GM19023 (cell line): ENCODE measurements at regions not wholly inside any gene's neighbourhood (a gene's known extent, or its start where the extent isn't known, plus 50 kb on each side); places are given as distances from the start of the nearest gene placed in this dataset.

ENCODE experiments used
- ATAC-seq: cut with Tn5 transposase; IDR thresholded peaks from one replicate; pipeline ENCODE4 v1.9.1; 2021; ENCODE audit warnings: mild to moderate bottlenecking, moderate library complexity; ENCODE audit not compliant: unreplicated experiment

DNA sequence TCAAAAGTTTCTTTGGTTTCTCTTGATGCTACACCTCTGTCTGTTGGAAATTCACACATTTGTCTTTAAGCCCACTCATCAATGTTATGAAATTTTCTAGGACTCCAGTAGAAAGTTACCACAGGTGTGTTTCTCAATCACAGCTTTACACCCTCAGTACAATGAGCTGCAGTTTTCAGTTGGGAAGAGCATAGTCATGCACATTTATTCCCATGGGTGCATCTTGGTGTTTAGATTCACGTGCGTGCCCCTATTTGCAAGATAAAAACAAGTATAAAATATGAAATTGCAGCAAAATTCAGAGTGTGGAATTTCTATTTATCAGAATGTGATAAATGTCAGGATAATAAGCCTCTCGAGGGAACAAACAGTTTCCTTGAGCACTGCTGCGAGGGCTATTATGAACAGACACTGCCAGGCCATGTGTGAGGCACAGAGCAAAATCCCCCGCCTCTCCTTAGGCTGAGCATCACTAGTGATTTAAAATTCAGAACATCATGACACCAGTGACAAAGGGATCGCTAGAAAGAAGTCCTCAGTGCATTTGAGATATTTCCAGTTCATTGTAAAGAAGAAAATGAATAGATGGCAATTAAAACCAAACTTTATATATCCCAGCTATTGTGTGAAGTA lies 512.2 kb upstream of the TCF4 start:
- ATAC-seq = no peak

DNA sequence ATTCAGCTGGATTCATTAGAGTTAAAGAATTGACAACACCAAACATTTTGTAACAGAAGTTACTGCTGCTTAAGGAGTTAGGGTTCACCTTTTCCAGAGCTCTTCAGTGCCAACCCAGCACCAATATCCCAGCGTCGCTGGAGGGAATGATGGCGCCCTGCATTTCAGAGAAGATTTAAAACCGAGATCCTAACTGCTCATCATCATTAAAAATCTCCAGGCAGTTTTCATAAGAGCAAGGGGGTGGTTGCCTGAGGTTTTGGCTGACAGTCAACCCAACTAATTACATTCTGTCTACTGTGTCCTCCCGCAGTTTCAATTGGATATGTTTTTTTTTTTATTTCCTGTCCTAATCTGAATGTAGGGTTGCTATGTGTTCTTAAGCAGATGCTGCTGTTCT lies 509.6 kb upstream of the TCF4 start:
- ATAC-seq = no peak

DNA sequence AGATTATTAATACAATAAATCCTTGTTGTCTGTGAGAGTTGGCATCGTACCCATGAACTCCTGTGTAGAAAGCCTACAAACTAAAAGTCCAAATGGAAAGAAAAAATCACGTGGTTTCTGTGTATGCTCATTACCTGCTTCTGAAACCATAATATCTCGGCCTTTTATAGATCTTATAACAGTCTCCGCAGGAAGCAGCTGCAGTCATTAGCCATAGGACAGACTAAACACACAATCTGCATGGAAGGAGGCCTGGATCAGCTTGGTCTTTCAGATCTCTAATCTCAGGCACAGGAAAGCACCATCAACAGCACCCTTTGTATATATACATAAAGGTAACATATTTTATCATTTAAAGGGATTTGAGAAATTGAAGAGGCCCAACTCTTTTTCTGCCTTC lies 508.9 kb upstream of the TCF4 start:
- ATAC-seq = no peak

DNA sequence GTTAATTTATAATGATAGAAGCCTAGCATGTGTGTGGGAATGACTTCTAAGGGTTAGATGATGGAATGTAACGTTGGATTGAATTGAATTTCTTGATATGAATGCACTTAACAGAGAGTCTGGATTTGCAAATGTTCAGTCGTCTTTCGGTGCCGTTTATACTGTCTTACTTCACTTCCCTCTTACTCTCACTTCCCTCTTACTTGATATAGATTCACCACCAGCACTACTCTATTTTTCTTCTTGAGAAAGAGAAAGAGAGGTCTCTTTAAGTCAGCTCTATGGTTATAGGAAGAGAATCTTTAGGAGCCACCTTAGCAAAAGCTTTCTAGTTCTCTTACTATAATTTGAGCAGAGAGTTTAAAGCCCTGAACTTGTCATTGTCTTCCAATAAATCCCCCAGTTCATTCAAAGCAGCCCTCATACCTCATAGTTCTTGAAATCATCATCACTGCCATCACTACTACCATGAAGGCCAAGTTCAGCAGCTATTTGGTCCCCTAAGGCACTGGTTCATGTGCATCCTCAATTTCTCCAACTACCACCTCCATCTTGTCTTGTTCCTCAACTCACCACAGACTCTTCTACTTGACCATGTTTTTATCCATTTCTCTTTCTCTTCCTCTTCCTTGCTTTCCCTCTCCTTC lies 501.7 kb upstream of the TCF4 start:
- ATAC-seq = no peak

DNA sequence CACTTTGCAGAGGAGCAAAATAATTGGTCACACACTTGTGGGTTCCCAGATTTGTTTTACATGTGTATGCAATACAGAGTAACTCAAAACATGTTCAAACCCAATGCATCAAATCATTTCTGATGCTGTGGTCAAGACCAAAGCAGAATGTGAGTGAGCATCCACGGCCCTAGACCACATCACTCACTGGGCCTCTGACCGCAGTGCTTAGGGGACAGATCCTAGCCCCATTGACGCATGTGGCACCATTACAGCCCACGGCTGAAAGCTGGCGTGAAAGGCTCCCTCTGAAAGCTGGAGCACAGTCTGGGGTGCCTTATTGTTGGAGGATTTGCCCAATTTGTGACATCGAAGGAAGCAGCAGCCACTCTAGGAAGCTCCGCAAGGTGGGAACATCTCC lies 498.8 kb upstream of the TCF4 start:
- no peak for ATAC-seq

DNA sequence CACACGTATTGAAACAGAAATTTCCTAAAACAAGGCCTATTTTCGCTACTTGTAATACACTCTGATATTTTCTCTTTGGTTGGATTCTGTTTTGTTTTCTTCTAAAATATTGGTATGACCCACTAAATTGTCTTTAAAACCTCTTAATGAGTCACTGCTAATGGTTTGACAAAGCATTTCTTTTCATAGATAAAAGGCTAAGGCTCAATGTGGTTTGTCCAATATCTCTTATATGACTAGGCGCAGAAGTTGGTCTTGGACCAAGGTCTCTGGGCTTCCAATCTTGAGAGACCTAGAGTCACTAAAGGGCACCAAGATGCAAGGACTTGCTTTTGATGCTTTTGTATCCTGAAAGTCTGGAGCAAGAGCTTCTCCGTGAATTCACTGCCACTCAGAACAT lies 498.2 kb upstream of the TCF4 start:
- ATAC-seq = no peak

DNA sequence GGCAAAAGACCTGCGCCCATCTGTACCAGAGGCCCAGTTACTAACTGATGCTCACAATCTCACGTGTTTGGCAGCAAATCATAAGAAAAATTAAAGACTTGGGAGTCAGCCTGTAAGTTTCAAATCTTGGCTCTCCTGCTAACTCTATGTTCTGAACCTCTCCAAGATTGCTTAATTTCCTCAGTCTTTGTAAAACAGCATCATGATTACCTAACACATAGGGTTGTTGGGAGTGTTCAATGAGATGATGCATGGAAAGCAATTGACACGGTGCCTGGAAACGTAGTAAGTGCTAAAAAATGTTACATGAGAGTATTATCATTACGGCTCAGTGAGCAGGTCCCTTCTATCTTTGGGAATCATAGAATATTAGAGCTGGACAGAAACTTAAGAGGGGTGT lies 497.6 kb upstream of the TCF4 start:
- no peak for ATAC-seq

DNA sequence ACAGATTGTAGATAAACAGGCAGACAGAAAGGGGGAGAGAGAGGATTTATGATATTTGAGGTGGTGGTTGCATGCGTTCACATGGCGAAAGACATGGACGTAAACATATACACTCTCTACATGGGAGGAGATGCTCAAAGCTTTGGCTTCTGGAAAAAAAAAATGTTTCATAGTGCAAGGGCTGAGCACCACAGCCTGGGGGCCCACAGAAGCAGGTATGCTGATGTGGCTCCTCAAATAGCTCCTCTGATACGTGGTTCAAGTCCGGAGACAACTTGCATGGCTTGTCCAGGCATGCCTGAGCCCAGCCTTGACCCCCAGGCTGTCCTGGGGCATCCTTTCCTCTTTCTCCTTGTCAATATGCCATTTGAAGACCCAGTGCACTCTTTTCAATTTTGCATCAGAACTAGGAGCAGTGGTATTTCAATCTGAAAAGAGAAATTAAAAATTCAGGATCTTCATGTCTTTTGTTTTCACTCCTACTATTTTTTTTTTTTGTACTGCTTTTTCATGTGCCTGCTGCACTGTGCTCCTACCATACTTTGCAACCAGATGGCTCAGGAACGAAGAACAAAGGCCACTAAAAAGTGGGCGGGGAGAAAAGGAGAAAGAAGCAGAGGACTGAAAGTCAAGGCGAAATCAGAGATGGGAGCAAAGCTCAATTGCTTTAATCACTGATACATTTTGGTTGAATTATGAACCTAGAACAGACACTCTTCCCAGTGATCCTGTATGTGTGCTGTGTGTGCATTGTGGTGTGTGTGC lies 495.7 kb upstream of the TCF4 start:
- no peak for ATAC-seq

DNA sequence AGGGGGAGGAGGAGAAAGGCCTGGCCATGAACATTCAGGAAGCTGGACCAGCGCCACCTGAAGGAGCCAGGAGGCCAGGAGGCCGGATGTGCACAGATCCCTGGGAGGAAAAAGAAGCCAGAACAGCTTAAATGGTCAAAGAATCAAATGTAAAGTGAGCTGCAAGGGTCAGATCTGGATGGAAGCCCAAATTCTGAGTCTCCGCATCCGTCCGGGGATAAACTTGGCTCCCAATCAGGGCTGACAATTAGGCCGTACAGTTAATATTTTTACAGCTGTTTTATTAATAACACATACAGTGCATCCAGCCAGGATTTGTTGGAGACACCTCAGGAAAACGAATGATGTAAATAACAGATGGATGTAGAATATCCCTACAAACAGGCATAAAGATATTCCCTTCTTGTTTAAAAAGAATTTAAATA lies 495.1 kb upstream of the TCF4 start:
- no peak for ATAC-seq

DNA sequence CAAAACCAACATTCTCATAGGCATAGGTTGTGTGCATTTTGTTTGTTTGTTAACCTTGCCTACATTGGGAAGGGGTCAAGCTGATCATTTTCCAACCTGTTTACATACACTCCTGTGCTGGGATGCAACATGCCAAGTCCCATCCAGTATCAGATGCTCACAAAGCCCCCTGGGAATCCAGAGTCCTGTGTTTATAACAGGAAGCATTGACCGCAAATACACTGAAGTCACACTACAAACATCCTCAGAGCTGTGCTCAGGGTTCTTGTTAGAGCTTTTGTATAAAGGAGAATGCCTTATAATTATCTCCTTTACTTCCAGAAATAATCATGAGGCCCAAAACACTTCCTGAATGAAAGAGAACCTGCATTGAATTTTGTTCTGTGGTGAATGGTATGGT lies 488.7 kb upstream of the TCF4 start:
- ATAC-seq = no peak

DNA sequence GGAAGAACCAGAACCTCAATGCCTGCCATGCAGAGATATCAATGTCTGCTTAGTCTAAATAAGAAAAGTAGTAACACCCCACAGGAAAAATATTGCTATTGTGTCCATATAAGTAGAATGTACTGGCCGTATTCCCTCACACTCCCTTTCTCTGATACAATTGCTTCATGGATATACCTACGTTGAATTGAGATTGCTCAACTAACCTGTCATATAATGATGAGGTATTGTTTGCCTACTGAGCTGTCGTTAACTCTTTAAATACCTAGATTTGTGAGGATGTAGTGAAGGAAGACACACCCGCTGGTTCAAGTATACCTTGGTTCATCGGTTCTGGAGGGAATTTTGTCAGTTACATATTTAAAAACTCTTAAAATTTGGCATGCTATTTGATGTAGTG lies 480.7 kb upstream of the TCF4 start:
- ATAC-seq = no peak

DNA sequence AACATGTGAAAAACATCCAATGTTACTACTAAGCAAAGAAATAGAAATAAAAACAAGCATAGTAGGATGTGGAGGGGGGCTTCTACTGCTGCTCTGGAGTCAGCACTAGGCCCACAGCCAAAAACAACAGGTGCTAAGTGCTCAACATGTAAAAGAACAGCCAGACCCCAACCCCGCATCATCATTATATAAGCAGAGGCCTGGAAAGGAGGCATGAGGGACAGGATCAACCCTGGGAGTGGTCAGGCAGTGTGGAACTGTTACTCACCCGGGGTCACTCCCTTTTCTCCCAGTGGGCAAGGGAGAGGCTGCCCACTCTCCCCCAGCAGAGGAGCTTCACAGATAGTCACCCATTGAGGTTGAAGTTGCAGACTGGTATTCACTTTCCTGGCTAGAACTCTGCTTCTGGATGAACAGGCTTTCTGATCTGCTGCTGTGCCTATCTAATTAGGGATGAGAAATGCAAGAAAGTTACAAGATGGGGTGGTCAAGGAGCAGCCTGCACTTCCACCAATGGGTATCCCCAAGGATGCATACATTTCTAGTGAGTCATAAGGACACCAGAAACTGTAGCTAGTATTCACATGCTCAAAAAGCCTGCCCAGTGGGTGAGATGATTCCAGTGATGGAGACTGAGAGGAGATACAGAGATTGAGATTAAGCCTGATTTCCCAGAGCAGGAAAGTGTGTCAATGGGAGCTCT lies 480.1 kb upstream of the TCF4 start:
- no peak for ATAC-seq

DNA sequence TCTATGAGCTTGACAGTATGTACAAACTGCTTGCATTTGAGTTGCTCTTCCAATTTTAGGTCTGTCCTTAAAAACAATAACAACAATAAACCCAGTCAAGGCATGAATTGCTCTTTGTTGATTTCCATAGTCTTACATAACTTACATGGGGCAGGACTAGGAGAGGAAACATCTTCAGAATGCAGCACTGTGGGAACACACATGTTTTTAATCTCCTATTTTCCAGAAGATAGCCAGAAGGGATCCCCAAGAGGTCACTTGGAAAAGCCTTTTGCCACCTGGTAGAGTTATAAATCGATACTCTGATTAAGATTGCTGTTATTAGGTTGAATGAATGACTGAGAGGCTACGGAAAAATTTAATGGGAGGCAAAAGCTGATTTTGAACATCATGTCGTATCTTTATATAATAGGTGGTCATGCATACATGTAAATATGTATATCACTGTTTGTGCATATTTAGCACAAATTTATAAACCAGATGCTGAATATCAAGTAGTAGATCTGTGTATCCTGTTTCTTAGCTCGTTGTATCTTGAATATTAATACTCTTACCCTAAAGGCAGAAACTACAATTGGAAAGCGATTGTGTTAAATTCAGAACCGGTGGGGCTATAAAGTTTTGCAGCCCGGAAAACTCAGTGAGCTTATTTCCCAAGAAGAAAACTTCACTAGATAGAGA lies 479.4 kb upstream of the TCF4 start:
- ATAC-seq = no peak

DNA sequence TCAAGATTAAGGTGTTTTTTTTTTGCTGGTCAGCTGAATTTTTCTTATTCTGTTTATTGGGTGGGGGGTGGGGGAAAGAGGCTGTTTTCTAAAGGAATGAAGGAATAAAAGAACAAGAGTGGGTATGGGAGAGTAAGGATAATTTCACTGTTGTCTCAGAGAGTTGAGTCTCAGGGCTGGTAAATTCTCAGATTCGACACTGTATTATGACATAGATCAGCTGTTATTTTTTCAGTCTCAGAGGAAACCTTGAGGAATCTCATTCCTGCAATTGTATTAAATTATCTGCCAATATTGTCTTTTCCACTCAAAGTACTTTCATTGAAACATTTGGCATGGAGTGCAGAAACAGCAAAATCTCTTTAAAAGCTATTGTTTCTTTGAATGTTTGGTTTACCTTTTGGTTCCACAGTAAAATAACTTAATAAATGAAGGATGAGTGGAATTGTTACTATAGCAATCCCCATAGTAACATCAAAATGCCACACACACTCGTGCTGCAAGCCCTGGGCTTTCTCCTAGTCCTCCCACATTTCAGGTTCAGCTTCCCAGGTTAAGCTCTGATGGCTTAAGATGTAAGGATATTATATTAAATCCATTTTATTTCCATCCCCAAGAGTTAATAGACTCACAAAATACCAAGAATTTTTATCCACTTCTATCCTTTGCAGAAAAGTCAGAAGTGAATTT lies 478.7 kb upstream of the TCF4 start:
- no peak for ATAC-seq

DNA sequence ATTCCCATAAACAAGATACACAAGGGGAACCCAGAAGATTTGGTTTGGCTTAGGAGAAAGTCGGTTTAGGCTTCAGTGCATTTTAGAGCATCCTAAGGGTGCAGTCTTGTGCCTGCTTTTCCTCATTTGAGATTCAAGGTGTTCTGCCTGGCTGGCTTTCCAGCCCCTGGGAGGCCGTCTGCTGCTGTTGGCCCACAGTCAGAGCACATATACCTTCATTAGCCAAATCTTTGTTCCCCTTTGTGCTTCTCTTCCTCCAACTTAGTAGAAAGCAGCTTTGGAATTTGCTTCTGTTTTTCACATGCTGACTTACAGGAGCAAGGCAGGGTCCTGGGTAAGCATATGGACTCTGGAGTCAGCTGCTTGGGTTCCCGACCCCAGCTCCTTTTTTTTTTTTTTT lies 477.1 kb upstream of the TCF4 start:
- no peak for ATAC-seq

DNA sequence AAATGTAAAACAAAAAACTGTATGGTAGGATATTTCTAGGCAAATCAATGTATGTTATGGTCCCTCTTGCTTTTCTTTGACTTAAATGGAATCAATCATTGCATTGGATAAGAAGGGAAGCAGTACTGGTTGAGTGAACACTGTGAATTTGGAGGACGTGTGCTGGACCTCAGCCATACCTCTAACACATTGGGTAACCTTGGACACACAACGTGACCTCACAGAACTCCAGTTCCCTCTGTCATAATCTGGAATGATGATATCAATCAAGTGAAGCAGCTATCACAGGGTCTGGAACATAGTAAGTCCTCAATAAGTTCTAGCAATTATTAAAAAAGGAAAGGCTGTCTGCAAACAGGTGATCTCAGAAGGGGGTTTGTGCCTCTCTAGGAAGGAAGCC lies 474.9 kb upstream of the TCF4 start:
- ATAC-seq = no peak

DNA sequence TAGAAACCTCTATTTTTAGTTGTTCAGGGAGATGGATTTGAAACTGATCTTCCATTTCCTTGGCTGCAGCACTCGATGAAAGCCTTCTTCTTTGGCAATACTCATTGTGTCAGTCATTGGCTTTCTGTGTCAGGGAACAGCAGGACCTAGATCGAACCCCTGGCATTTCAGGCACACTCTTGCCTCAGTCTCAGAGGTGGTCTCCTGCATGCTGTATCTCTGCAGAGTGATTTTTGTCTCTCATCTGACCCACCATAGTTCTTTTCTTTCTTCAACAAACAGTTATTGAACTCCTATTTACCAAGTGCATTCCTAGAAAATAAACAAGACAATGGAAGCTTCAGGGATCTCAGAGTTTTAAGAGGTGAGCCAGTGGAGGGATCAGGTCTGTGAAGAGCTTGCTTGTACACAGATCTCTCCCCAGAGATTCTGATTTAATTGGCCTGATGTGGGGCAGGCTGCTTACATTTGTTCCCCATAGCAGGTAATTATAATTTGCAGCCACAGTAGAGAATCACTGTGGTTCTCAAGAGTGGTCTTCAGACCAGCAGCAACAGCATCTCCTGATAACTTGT lies 473.1 kb upstream of the TCF4 start:
- ATAC-seq = no peak

DNA sequence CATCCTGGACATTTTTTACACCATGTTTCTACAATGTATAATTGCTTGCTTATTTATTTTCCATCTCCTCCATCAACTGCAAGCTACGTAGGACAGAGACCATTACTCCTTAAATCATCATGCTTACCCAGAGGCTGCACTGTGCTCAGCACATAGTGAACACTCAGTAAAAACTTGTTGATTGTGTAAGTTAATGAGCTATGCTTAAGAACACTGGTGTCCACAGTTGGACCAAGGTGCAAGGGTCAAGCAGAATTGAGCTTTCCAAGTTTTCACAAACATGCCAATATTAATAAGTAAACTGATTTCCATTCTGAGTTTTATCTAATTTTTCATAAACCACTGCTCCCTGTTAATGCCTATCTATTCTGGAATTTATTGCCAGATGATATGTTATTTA lies 464.2 kb upstream of the TCF4 start:
- ATAC-seq = no peak

DNA sequence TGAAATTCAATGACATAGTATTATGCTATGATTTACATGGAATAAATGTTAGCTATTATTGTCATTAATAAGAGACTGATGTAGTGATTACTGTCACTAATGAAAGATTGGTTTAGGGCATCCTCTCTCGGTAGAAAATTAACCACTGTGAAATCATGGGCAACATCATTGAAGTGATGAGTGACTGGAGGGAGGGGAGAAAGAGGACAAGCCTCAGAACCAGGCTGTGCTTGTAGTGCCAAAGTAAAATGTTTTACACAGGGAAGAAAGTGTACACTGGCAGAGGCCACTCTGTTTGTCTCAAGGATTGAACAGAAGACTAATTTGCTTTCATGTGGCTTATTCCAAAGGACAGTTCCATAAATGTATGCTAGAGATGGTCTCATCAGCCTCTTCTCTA lies 456.2 kb upstream of the TCF4 start:
- ATAC-seq = no peak

DNA sequence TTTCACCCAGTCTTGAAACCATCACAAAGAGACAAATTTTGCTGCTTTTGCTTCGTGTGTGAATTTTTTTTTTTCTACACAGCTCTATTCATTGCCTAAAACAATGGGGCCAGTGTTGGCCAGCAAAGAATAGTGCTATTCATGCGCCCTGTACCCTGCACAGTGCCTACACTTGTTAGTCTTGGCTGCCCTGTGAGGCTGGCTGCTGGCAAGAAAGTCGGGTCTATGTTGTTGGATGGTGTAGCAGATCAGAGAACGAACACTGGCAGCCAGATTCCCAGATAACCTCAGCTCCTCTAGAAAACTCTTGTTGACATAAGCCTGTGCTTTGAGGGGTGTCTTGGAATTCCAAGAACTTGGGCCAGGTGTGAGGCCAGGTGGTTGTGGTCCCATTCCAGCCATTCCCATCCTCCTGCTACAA lies 455.7 kb upstream of the TCF4 start:
- no peak for ATAC-seq
